ENCODE measurements at regions not wholly inside any gene's neighbourhood (a gene's known extent, or its start where the extent isn't known, plus 50 kb on each side); places are given as distances from the start of the nearest gene placed in this dataset.

DNA sequence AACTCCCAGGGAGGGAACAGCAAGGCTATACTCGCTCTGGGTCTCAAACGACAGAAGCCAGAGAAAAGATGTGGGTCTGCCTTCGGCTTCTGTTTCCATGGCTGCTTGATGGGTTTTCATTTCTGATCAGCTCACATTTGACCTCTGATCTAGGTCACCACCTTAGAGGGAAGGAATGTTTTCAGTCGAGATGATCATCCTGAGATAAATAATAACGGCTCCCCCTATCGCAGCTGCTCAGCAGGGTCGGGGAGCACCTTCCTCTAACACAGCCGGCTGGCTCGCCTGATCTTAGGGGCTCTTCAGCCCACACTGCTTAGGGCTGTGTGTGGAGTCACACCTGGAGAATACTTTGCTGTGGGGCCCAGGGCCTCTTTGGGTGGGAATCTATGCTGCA, 53.1 kb upstream of the ZNF648 start:
- FAIRE-seq: no peak

DNA sequence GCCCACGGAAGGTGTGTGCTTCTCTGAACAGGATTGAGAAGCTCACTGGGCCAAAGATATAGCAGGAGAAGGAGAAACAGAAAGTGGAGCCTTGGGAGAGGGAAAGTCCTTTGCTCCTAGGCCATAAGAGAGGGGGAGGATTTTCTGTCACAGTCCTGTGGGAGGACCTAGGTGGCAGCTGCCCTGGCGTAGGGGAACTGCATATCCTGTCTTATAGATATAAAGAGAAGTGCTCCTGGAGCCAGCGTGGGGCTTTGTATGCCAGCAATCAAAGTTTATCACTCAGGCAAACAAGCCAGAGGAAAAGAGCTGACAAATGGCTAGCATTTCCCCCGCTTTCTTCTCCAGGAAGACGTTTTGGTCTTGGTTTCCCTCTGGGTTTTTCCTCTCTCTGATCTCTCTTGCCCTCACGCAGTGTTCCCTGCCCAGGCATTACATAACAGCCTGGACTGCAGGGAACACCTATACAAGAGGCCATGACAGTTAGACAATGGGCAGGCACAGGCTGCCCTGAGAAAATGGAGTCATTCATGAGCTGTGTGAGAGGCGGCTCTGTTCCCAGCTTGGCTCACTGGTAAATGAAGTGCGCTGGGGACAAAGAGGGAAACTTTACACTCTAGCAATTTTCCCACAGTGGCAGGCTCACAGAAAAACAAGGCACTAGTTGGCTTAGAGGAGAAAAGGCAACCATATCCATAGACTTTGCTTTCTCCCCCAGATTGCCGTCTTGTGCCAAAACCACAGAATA, 52.5 kb upstream of the ZNF648 start:
- FAIRE-seq: no peak

DNA sequence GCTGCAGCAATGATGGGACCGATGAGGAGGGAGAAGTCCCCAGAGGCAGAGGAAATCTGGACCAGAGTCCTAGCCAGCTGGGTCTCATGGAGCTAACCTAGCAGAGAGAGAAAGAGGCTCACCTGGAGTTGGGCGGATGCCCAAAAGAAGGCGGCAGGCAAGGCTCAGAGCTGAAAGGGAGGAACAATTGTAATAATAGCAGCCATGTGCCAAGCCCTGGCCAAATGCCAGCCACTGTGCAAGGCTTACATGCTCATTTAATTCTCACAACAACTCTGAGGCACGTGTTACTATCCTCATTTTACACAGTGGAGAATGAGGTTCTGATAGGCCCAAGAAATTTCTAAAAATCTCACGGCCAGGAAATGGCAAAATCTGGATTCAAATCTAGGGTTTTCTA, 50.0 kb upstream of the ZNF648 start:
- FAIRE-seq: no peak

Data from TTC549 (cell line).